ENCODE measurements at regions not wholly inside any gene's neighbourhood (a gene's known extent, or its start where the extent isn't known, plus 50 kb on each side); places are given as distances from the start of the nearest gene placed in this dataset.
"Not testable (repeated sequence)": the region's sequence is repeated elsewhere in the genome, so short reads cannot be mapped to it uniquely, and the experiment has no call there.

- no peak for DNase-seq
These were observed 104.4 kb downstream of the SEC23IP start for GRCh38 chr10:119996944-119997343.

GRCh38 chr10:119997429-119997828 lies 104.9 kb downstream of the SEC23IP start:
- DNase-seq = no peak

- DNase-seq = no peak
These were observed 110.3 kb downstream of the SEC23IP start for GRCh38 chr10:120002785-120003184.

- DNase-seq = no peak
These were observed 113.0 kb downstream of the SEC23IP start for GRCh38 chr10:120005207-120006201.

- DNase-seq = no peak
These were observed 114.7 kb downstream of the SEC23IP start for GRCh38 chr10:120007261-120007660.

- DNase-seq = no peak
These were observed 119.0 kb downstream of the SEC23IP start for GRCh38 chr10:120011359-120012130.

- DNase-seq = peak; percentile 12
These were observed 119.5 kb downstream of the SEC23IP start for GRCh38 chr10:120012131-120012400.

- no peak for DNase-seq
These were observed 120.0 kb downstream of the SEC23IP start for GRCh38 chr10:120012566-120012965.

GRCh38 chr10:120014031-120014430 lies 121.5 kb downstream of the SEC23IP start:
- no peak for DNase-seq

- no peak for DNase-seq
These were observed 122.5 kb downstream of the SEC23IP start for GRCh38 chr10:120015064-120015463.

- DNase-seq = no peak
These were observed 124.4 kb downstream of the SEC23IP start for GRCh38 chr10:120016906-120017305.

- no peak for DNase-seq
These were observed 125.3 kb downstream of the SEC23IP start for GRCh38 chr10:120017733-120018417.

GRCh38 chr10:120018695-120019094 lies 126.2 kb downstream of the SEC23IP start:
- DNase-seq = no peak

- DNase-seq = no peak
These were observed 127.0 kb downstream of the SEC23IP start for GRCh38 chr10:120019568-120019967.

GRCh38 chr10:120022357-120022756 lies 129.8 kb downstream of the SEC23IP start:
- no peak for DNase-seq

- DNase-seq = no peak
These were observed 141.7 kb downstream of the SEC23IP start for GRCh38 chr10:120034236-120034635.

- DNase-seq = no peak
These were observed 146.5 kb downstream of the SEC23IP start for GRCh38 chr10:120039046-120039445.

- no peak for DNase-seq
These were observed 147.3 kb downstream of the SEC23IP start for GRCh38 chr10:120039826-120040225.

- DNase-seq = no peak
These were observed 149.5 kb downstream of the SEC23IP start for GRCh38 chr10:120041807-120042559.

- DNase-seq = no peak
These were observed 150.2 kb downstream of the SEC23IP start for GRCh38 chr10:120042705-120043104.

- DNase-seq = not testable (repeated sequence)
These were observed 154.8 kb downstream of the SEC23IP start for GRCh38 chr10:120047373-120047772.

GRCh38 chr10:120047926-120048325 lies 155.4 kb downstream of the SEC23IP start:
- no peak for DNase-seq

GRCh38 chr10:120048391-120048790 lies 155.9 kb downstream of the SEC23IP start:
- DNase-seq = peak; percentile 4

Data from NCI-H2171 (cell line).